Psoas muscle (tissue), 7 donors: ENCODE measurements at regions not wholly inside any gene's neighbourhood (a gene's known extent, or its start where the extent isn't known, plus 50 kb on each side); places are given as distances from the start of the nearest gene placed in this dataset.

ENCODE experiments used
- ATAC-seq, 4 donors: fragments of 200-7000 bp; cut with Tn5 transposase; one replicate each; pipeline ENCODE4 v1.9.1; 2020; ENCODE audit warnings: moderate library complexity in 3 of 4, mild to moderate bottlenecking in 2 of 4
- DNase-seq, 2 donors: peaks; one replicate each; pipeline ENCODE4 v3.0.0-alpha.2; 2020
- H3K27ac ChIP-seq: fragments of 200-600 bp; one replicate; pipeline ENCODE4 v1.8.0; 2022
- H3K27me3 ChIP-seq, 3 donors: fragments of 200-600 bp in 1 of 3; one replicate each; pipeline versions ENCODE4 v1.6.1 to v1.8.0; 2013 to 2022; ENCODE audit warnings: low read length in 2 of 3, mild to moderate bottlenecking in 2 of 3, moderate library complexity in 1 of 3; ENCODE audit not compliant: insufficient read depth in 3 of 3
- H3K36me3 ChIP-seq, 2 donors: fragments of 200-600 bp in 1 of 2; one replicate each; pipeline versions ENCODE4 v1.6.1 to v1.8.0; 2013 to 2022; ENCODE audit warnings: low read depth in 1 of 2, mild to moderate bottlenecking in 1 of 2, moderate library complexity in 1 of 2; ENCODE audit not compliant: insufficient read depth in 1 of 2
- H3K4me1 ChIP-seq: fragments of 200-600 bp; one replicate; pipeline ENCODE4 v1.8.0; 2022
- H3K4me3 ChIP-seq: fragments of 200-600 bp; one replicate; pipeline ENCODE4 v1.8.0; 2022; ENCODE audit warnings: mild to moderate bottlenecking
- H3K9me3 ChIP-seq: fragments of 200-600 bp; one replicate; pipeline ENCODE4 v1.8.0; 2022
- CTCF ChIP-seq: fragments of 200-600 bp; IDR thresholded peaks from one replicate; pipeline ENCODE4 v1.8.0; 2022; ENCODE audit warnings: antibody characterized with exemption
- WGBS, 3 donors: extraction: QIAGEN DNeasy Blood & Tissue Kit; methylation state at CpG; one replicate each; pipeline versions ENCODE4 v1.1.6 to v1.1.7; 2013; 5-methylcytosine and 5-hydroxymethylcytosine counted together
- intact Hi-C, 2 donors: fragments of 100-400 bp; cut with DNase I; formaldehyde crosslinking; loops; one replicate each; pipeline versions ENCODE4 v1.11.0 to v1.14.2; 2022
- donor health status: healthy with polysubstance abuse.
- donor health status: DM: no; HTN: no; CAD: no; lungs with moderate emphysema.
- donor health status: Bipolar disorder and iron deficiency.
- donor health status: healthy.
- donor health status: DM: yes; HTN: yes; CAD: no.
- donor health status: DM: no; HTN: no; CAD: no.
- donor health status: DM: yes; HTN: yes; CAD: no.

GRCh38 chr10:9076066-9076465 lies 1021.6 kb downstream of the GATA3 start:
- TF ChIP-seq CTCF: no peak
- Histone ChIP-seq H3K4me3 (no peak overlapping the region), H3K9me3 (no peaks in the 10 kb centered on the region), H3K27me3 (no peaks in the 10 kb centered on the region), H3K4me1 (no peaks in the 10 kb centered on the region), H3K27ac (no peak overlapping the region), H3K36me3 (no peaks in the 10 kb centered on the region)
- intact Hi-C loops: no loop called here
- no peak for ATAC-seq
- no peak for DNase-seq
- WGBS, 3 donors: 63 to 80% (median 73%) methylated on average over 2 of the region's 2 CpGs

GRCh38 chr10:9081253-9081652 lies 1026.8 kb downstream of the GATA3 start:
- Histone ChIP-seq H3K9me3 (no peaks in the 10 kb centered on the region), H3K27me3 (no peaks in the 10 kb centered on the region), H3K36me3 (no peaks in the 10 kb centered on the region), H3K4me1 (no peaks in the 10 kb centered on the region), H3K4me3 (no peak overlapping the region), H3K27ac (no peak overlapping the region)
- DNase-seq: no peak
- no peak for ATAC-seq
- WGBS, 3 donors: 56 to 68% (median 67%) methylated on average over 2 of the region's 2 CpGs
- no peak for TF ChIP-seq CTCF
- intact Hi-C loops: no loop called here

- no peak overlapping the region for H3K27ac ChIP-seq
- no peak overlapping the region for H3K4me3 ChIP-seq
- no peak for TF ChIP-seq CTCF
- H3K36me3 ChIP-seq: no peaks in the 10 kb centered on the region
- DNase-seq (no peak), ATAC-seq (no peak)
- no peaks in the 10 kb centered on the region for H3K9me3 ChIP-seq
- WGBS, 3 donors: 36 to 41% (median 39%) methylated on average over 2 of the region's 2 CpGs
- no peaks in the 10 kb centered on the region for H3K27me3 ChIP-seq
- no peaks in the 10 kb centered on the region for H3K4me1 ChIP-seq
- intact Hi-C loops: no loop called here
These were observed 1027.5 kb downstream of the GATA3 start for GRCh38 chr10:9081961-9082360.

GRCh38 chr10:9091530-9092093 lies 1037.1 kb downstream of the GATA3 start:
- WGBS, 3 donors: 58 to 60% (median 59%) methylated on average over 3 of the region's 3 CpGs

More at GRCh38 chr10:9091530-9092093, 1037.1 kb downstream of the GATA3 start:
- Histone ChIP-seq H3K36me3 (no peaks in the 10 kb centered on the region), H3K27ac (no peak overlapping the region), H3K27me3 (no peaks in the 10 kb centered on the region), H3K4me3 (no peak overlapping the region), H3K4me1 (no peaks in the 10 kb centered on the region), H3K9me3 (no peaks in the 10 kb centered on the region)
- no peak for ATAC-seq
- DNase-seq: no peak
- intact Hi-C loops: no loop called here
- no peak for TF ChIP-seq CTCF
